Endothelial cell (in vitro differentiated cells): ENCODE measurements at regions not wholly inside any gene's neighbourhood (a gene's known extent, or its start where the extent isn't known, plus 50 kb on each side); places are given as distances from the start of the nearest gene placed in this dataset.

ENCODE experiments used
- DNase-seq: peaks from one replicate; pipeline ENCODE4 v3.0.0; 2021; ENCODE audit warnings: low spot score
- H3K27ac Mint-ChIP-seq: one replicate; pipeline ENCODE4 v1.8.0; 2021; ENCODE audit warnings: mixed read lengths, inconsistent platforms; ENCODE audit not compliant: unreplicated experiment
- H3K27me3 Mint-ChIP-seq: one replicate; pipeline ENCODE4 v1.8.0; 2021; ENCODE audit warnings: mild to moderate bottlenecking, moderate library complexity, mixed read lengths, inconsistent platforms; ENCODE audit not compliant: unreplicated experiment
- H3K36me3 Mint-ChIP-seq: one replicate; pipeline ENCODE4 v1.8.0; 2021; ENCODE audit warnings: mild to moderate bottlenecking, low read depth, mixed read lengths, inconsistent platforms; ENCODE audit not compliant: unreplicated experiment
- H3K4me1 Mint-ChIP-seq: one replicate; pipeline ENCODE4 v1.8.0; 2021; ENCODE audit warnings: mild to moderate bottlenecking, mixed read lengths, inconsistent platforms; ENCODE audit not compliant: unreplicated experiment
- H3K4me3 Mint-ChIP-seq: one replicate; pipeline ENCODE4 v1.8.0; 2021; ENCODE audit warnings: mild to moderate bottlenecking, mixed read lengths, inconsistent platforms; ENCODE audit not compliant: unreplicated experiment
- H3K9me3 Mint-ChIP-seq: one replicate; pipeline ENCODE4 v1.8.0; 2021; ENCODE audit warnings: mixed read lengths, inconsistent platforms; ENCODE audit not compliant: unreplicated experiment
- TF ChIP-seq, protein P1 (sequence below): fragments of 200-600 bp; sonication (generic); IDR thresholded peaks from one replicate; pipeline ENCODE4 v1.5.0; 2021; ENCODE audit warnings: antibody characterized with exemption; ENCODE audit not compliant: unreplicated experiment

- peak overlapping the region; percentile 67 for H3K4me3 Mint-ChIP-seq
- TF ChIP-seq, protein P1, sequence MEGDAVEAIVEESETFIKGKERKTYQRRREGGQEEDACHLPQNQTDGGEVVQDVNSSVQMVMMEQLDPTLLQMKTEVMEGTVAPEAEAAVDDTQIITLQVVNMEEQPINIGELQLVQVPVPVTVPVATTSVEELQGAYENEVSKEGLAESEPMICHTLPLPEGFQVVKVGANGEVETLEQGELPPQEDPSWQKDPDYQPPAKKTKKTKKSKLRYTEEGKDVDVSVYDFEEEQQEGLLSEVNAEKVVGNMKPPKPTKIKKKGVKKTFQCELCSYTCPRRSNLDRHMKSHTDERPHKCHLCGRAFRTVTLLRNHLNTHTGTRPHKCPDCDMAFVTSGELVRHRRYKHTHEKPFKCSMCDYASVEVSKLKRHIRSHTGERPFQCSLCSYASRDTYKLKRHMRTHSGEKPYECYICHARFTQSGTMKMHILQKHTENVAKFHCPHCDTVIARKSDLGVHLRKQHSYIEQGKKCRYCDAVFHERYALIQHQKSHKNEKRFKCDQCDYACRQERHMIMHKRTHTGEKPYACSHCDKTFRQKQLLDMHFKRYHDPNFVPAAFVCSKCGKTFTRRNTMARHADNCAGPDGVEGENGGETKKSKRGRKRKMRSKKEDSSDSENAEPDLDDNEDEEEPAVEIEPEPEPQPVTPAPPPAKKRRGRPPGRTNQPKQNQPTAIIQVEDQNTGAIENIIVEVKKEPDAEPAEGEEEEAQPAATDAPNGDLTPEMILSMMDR, result no peak
- no peak overlapping the region for H3K27ac Mint-ChIP-seq
- no peak for DNase-seq
- H3K9me3 Mint-ChIP-seq, result peaks cover 5% of the 10 kb centered on the region
- H3K4me1 Mint-ChIP-seq, result no peaks in the 10 kb centered on the region
- no peaks in the 10 kb centered on the region for H3K27me3 Mint-ChIP-seq
- peaks cover 7% of the 10 kb centered on the region for H3K36me3 Mint-ChIP-seq
Measured at GRCh38 chr3:137199678-137200077, 241.9 kb downstream of the IL20RB start.

DNA sequence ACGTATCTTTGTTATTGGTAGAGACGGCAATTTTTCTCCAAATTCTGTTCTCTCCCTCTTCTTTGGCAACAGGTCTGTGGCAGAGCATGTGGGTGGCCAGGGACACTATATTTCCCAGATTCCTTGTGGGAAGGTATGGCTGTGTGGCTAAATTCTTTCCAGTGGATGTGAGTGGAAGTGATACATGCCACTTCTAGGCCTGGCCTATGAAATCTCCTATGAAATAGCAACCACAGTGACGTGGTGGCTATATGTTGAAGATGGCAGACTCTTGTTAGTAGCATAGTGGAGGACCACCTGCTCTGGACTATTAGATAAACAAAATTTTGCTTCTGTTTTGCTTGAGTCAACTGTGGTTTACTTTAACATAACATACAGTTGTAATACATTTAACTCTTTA, 243.3 kb downstream of the IL20RB start:
- H3K27ac Mint-ChIP-seq, result no peak overlapping the region
- H3K27me3 Mint-ChIP-seq, result no peaks in the 10 kb centered on the region
- H3K4me1 Mint-ChIP-seq, result no peaks in the 10 kb centered on the region
- DNase-seq, result no peak
- peaks cover 6% of the 10 kb centered on the region for H3K36me3 Mint-ChIP-seq
- no peak overlapping the region for H3K4me3 Mint-ChIP-seq
- H3K9me3 Mint-ChIP-seq, result peaks cover 5% of the 10 kb centered on the region
- TF ChIP-seq, protein P1, result no peak

- TF ChIP-seq, protein P1, result no peak
- Mint-ChIP-seq H3K27me3 (no peaks in the 10 kb centered on the region), H3K4me3 (no peak overlapping the region), H3K9me3 (peaks cover 5% of the 10 kb centered on the region), H3K36me3 (peaks cover 6% of the 10 kb centered on the region), H3K4me1 (no peaks in the 10 kb centered on the region), H3K27ac (no peak overlapping the region)
- DNase-seq, result no peak
Measured at GRCh38 chr3:137202941-137203340, 245.2 kb downstream of the IL20RB start.

GRCh38 chr3:137204409-137204808, 246.6 kb downstream of the IL20RB start:
- Mint-ChIP-seq H3K27me3 (no peaks in the 10 kb centered on the region), H3K9me3 (peaks cover 3% of the 10 kb centered on the region), H3K4me3 (no peak overlapping the region), H3K4me1 (no peaks in the 10 kb centered on the region), H3K27ac (no peak overlapping the region), H3K36me3 (peaks cover 3% of the 10 kb centered on the region)
- DNase-seq, result no peak
- TF ChIP-seq, protein P1, result no peak

DNA sequence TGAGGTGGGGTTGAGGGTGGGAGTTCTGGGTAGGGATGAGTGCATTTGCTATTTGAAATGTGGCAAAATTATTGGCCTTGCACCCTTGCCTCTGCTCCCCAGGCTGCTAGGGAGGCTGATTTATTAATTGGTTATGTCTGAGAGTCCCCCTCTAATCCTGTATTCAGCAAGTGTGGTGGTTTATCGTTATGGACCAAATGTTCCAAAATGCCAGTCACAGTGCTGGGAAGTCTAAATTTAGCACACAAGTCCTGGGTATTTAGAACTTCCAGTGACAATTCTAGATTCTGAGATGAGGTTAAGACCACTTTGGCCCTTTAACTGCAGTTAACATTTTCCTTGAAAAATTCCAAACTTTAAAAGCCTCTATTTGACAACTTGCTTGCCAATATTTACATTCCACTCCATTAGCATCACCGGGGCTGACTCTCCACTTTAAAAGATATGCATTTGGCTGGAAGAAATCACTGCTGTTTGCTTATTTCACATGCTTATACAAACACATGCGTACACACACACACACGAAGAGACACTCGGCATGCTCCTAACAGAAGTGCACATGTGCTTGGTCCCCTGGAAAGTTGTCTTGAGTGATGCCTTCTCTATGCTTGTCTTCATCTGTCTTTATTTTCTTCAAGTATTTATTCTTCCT, 247.7 kb downstream of the IL20RB start:
- Mint-ChIP-seq H3K4me1 (no peaks in the 10 kb centered on the region), H3K4me3 (no peak overlapping the region)
- no peak for DNase-seq

More for the DNA sequence above, 247.7 kb downstream of the IL20RB start:
- Mint-ChIP-seq H3K27ac (no peak overlapping the region), H3K27me3 (no peaks in the 10 kb centered on the region), H3K9me3 (no peaks in the 10 kb centered on the region), H3K36me3 (no peaks in the 10 kb centered on the region)
- TF ChIP-seq, protein P1, result no peak
